ENCODE measurements at regions not wholly inside any gene's neighbourhood (a gene's known extent, or its start where the extent isn't known, plus 50 kb on each side); places are given as distances from the start of the nearest gene placed in this dataset.

DNA sequence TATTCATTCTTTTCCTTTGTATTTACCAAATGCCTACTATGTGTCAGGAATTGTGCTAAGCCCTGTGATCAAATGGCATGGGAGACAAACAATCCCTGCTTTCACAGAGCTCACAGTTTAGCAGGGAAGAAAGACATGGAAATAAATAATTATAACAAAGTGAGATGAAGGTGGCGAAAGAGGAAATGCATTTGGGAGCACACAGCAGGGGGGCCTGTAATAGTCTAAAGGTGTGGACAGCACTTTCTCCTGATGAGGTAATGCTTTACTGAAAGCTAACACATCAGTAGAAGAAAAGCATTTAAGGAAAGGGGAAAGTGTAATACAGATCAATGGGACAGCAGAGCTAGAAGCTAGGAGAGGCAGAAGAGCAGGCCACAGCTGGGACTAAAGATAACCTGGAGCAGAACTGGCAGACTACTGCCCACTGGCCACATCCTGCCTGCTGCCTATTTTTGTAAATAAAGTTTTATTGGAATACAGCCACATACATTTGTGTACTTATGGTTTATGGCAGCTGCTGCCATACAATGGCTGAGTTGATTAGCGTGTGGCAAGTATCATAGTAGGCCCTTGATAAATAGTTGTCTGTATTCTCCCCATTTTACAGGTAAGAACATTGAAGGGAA, 67.1 kb upstream of the TAPT1 start:
- TF ChIP-seq POLR2A (IDR thresholded peaks at IDR 0.05; ENCODE audit: low read depth, low read length) (no peak), POLR2AphosphoS5 (IDR thresholded peaks at IDR 0.05; ENCODE audit: low read depth, low read length) (no peak), TAF1 (IDR thresholded peaks at IDR 0.05; ENCODE audit: borderline replicate concordance, low read depth, low read length) (no peak)
